HG02852 (cell line): ENCODE measurements at regions not wholly inside any gene's neighbourhood (a gene's known extent, or its start where the extent isn't known, plus 50 kb on each side); places are given as distances from the start of the nearest gene placed in this dataset.
"Not testable (repeated sequence)": the region's sequence is repeated elsewhere in the genome, so short reads cannot be mapped to it uniquely, and the experiment has no call there.

Experiments
- ATAC-seq: cut with Tn5 transposase; IDR thresholded peaks from one replicate; pipeline ENCODE4 v1.9.1; 2021; ENCODE audit warnings: mild to moderate bottlenecking, moderate library complexity; ENCODE audit not compliant: unreplicated experiment

GRCh38 chr4:14917298-14917633 is 85.0 kb upstream of the CPEB2 start:
- ATAC-seq: no peak

- ATAC-seq: no peak
These were observed 83.9 kb upstream of the CPEB2 start for GRCh38 chr4:14918336-14918735.

DNA sequence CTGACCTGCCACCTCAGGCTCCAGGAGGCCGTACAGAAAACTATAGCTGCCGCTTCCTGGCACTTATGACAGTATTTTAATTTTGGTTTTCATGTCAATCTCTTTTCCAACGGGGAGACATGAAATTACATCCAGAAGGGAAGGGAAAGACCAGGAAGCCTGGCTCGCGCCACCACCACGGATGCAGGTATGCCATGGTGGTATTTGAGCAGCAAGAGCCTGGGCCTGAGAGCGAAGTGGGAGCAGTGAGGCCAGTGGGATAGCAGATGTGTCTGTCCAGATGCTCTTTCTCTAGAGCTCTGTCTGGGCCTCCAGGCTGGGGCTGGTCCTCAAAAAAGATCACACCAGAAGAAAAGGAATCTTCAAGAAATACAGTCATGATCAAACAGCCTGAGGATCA is 82.5 kb upstream of the CPEB2 start:
- ATAC-seq: no peak

- no peak for ATAC-seq
These were observed 82.0 kb upstream of the CPEB2 start for GRCh38 chr4:14920237-14920636.

DNA sequence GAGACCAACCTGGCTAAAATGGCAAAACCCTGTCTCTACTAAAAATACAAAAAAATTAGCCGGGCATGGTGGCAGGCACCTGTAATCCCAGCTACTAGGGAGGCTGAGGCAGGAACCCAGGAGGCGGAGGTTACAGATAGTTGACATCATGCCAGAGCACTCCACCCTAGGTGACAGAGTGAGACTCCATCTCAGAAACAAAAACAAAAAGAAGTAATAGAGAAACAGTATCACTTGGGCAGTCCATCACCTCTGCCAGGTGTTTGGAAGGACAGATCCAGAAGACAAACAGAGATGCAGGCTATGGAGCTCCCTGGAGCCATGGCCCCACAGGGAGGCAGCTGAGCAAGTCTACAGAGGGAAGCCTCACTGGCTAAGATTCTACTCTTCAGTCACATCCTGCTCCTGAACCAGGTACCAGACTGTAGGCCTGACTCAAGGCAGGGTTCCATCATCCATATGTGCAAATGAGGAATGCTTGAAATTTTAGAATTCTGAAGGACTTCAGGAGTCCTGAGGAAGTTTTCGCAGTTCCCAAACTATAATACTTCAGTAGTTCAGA is 81.4 kb upstream of the CPEB2 start:
- ATAC-seq: no peak

DNA sequence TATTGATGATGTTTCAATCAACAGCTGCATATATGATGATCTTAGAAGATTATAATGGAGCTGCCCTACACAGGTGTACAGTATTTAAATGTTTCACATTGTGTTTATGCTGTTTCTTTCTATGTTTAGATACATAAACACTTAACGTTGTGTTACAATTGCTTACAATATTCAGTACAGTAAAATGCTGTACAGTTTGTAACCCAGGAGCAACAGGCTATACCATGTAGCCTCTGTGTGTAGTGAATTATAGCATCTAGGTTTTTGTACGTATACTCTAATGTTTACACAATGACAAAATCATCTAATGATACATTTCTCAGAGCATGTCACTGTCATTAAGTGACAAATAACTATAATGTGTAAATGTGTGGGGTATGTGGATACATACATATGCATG is 80.5 kb upstream of the CPEB2 start:
- not testable (repeated sequence) for ATAC-seq

GRCh38 chr4:14924076-14924811 is 78.0 kb upstream of the CPEB2 start:
- ATAC-seq: no peak

DNA sequence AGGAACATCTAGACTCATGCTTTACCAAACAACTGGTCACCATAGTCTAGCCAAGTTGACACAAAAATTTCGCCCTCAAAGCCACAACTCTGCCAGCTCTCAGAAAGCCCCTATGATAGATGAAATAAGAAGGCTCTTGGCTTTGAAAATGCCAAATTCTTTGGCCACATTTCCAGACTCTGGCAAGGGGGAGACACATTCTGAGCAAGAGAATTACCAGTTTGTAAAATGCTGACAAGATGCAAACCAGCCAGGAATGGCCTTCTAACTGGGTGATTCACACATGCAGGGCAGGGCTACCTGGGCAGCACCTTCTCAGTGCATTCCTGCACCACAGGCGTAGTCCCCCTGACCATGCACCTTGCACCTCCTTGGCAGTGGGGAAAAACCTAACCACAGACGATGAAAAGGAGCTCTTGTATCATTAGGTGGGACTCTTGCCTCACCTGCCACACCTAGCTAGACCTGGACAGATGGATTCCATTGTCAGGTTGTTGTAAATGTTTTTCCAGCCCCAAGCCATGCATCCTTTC is 77.4 kb upstream of the CPEB2 start:
- ATAC-seq: no peak

- ATAC-seq: no peak
These were observed 76.8 kb upstream of the CPEB2 start for GRCh38 chr4:14925471-14925870.

GRCh38 chr4:14926368-14926767 is 75.9 kb upstream of the CPEB2 start:
- no peak for ATAC-seq

GRCh38 chr4:14928035-14928434 is 74.2 kb upstream of the CPEB2 start:
- ATAC-seq: no peak

DNA sequence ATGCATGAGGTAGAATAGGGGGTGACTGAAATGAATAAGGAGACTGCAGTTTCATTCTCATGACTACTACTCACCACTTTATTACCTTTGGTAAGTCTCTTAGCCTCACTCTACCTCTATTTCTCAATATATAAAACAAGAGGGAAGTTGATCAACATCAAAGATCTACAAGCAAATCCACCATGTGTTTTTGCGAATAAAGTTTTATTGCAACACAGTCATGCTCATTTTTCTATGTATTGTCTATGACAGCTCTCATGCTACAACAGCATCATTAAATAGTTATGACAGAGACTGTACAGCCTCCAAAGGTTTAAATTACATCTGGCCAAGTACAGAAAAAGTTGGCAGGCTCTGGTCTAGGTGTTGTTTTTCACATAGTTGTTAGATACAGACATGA is 72.6 kb upstream of the CPEB2 start:
- ATAC-seq: no peak

DNA sequence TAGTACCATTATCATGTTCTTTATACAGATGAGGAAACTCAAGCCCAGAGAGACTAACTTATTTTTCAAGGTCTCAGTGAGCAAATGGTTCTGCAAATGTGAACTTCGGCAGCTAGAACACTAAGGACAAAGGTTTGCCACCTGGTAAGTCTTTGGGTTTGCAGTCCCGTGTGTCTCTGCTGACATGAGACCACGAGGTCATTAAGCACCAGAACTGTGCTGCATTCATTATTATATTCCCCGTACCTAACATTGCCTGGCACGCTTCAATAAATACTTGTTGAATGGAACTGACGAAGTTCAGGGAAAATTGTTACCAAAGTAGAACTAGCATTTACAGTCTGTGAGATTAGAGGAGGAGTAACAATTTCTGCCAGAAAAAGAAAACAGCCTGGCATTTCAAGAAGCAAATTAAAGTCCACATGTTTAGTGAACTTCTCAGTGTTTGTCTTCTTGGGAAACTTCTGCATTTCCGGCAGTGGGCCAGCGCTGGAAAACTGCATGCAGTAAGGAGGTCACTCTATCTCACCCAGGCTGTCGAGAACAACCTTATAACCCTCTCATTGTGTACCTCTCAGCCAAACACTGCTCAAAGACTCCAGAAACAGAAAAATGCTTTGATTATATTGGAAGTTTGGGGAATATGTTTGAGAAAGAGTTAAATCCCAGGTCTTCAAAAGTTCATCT is 67.4 kb upstream of the CPEB2 start:
- ATAC-seq: no peak

DNA sequence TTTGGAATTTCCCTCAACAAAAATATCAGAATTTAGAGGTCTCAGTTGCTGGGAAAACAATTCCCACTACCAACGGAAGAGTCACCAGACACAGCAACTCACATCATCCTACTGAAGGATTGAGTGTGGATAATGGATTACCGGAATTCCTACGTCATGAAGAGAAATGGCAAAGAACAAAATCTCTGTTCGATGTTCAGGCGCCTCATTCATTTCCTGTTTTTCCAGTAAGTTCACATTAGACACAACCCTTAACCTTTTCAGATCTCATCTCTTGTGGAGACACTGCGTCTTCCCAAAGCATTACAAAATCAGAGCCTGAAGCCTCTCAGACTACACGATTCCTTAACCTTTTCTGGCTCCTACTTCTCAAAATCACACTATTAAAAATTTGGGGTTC is 58.5 kb upstream of the CPEB2 start:
- no peak for ATAC-seq

GRCh38 chr4:14952352-14952751 is 49.9 kb upstream of the CPEB2 start:
- peak; percentile 81 for ATAC-seq
